ENCODE measurements at regions not wholly inside any gene's neighbourhood (a gene's known extent, or its start where the extent isn't known, plus 50 kb on each side); places are given as distances from the start of the nearest gene placed in this dataset.

- H3K4me1 ChIP-seq (ENCODE audit: insufficient read depth), result peaks cover 5% of the 10 kb centered on the region; the same call in 1 of the 2 replicates
- no peak overlapping the region for H3K27ac Mint-ChIP-seq
- H3K4me3 Mint-ChIP-seq, result no peak overlapping the region
- no peaks in the 10 kb centered on the region for H4K20me1 ChIP-seq (replicated peaks; ENCODE audit: insufficient read depth)
- ATAC-seq (no peak), DNase-seq (ENCODE audit: low spot score) (no peak)
- H3K27me3 Mint-ChIP-seq (ENCODE audit: insufficient read depth, low read depth, poor library complexity), result peaks cover 4% of the 10 kb centered on the region
- no peak overlapping the region for H3K4me2 ChIP-seq
- no peak overlapping the region for H3K4me3 ChIP-seq
- TF ChIP-seq CTCF (conservative IDR thresholded peaks at IDR 0.05; ENCODE audit: low read depth in 2 of 2) (no peak), ZNF331 (CRISPR knock-in tag; IDR thresholded peaks at IDR 0.05; ENCODE audit: low read depth) (no peak), ZNF114 (CRISPR knock-in tag; IDR thresholded peaks at IDR 0.05) (no peak), NANOG (IDR thresholded peaks at IDR 0.05; ENCODE audit: borderline replicate concordance) (no peak), POLR2AphosphoS5 (IDR thresholded peaks at IDR 0.05; ENCODE audit: low read depth) (no peak), CREB1 (CRISPR knock-in tag; IDR thresholded peaks at IDR 0.05; ENCODE audit: low read depth) (no peak)
- peaks cover 5% of the 10 kb centered on the region; the same call in 2 of the 3 replicates for H3K4me1 Mint-ChIP-seq
- H3K27ac ChIP-seq (ENCODE audit: low read depth), result no peak overlapping the region
- H3K36me3 ChIP-seq (ENCODE audit: insufficient read depth), result no peaks in the 10 kb centered on the region
- no peak overlapping the region for H2AFZ ChIP-seq
- H3K27me3 ChIP-seq (ENCODE audit: insufficient read depth), result no peaks in the 10 kb centered on the region
- 0 out of 3 replicates have a peak, but pooled peaks cover 4% of the 10 kb centered on the region for H3K9me3 Mint-ChIP-seq
- no peaks in the 10 kb centered on the region for H3K36me3 Mint-ChIP-seq (ENCODE audit: low read depth)
- no peaks in the 10 kb centered on the region for H3F3A ChIP-seq (replicated peaks; ENCODE audit: low read depth)
- H3K79me2 ChIP-seq (replicated peaks; ENCODE audit: insufficient read depth), result no peaks in the 10 kb centered on the region
- no peaks in the 10 kb centered on the region for H3K9me2 ChIP-seq (ENCODE audit: insufficient read depth)
These were observed 81.2 kb upstream of the WNT4 start for GRCh38 chr1:22224091-22224490.

- DNase-seq (ENCODE audit: low spot score) (no peak), ATAC-seq (no peak)
- Histone ChIP-seq H3K4me3 (no peak overlapping the region), H3K27ac (ENCODE audit: low read depth) (no peak overlapping the region), H3K9me2 (ENCODE audit: insufficient read depth) (no peaks in the 10 kb centered on the region), H3K4me1 (ENCODE audit: insufficient read depth) (peaks cover 9% of the 10 kb centered on the region; the same call in 1 of the 2 replicates), H3F3A (replicated peaks; ENCODE audit: low read depth) (no peaks in the 10 kb centered on the region), H2AFZ (no peak overlapping the region), H3K36me3 (ENCODE audit: insufficient read depth) (no peaks in the 10 kb centered on the region), H3K27me3 (ENCODE audit: insufficient read depth) (no peaks in the 10 kb centered on the region), H3K4me2 (no peak overlapping the region), H3K79me2 (replicated peaks; ENCODE audit: insufficient read depth) (no peaks in the 10 kb centered on the region), H4K20me1 (replicated peaks; ENCODE audit: insufficient read depth) (no peaks in the 10 kb centered on the region)
- Mint-ChIP-seq H3K27ac (no peak overlapping the region), H3K9me3 (0 out of 3 replicates have a peak, but pooled peaks cover 4% of the 10 kb centered on the region), H3K4me1 (peaks cover 10% of the 10 kb centered on the region), H3K27me3 (ENCODE audit: insufficient read depth, low read depth, poor library complexity) (peaks cover 4% of the 10 kb centered on the region), H3K4me3 (no peak overlapping the region), H3K36me3 (ENCODE audit: low read depth) (no peaks in the 10 kb centered on the region)
- TF ChIP-seq ZNF114 (CRISPR knock-in tag; IDR thresholded peaks at IDR 0.05) (no peak), EZH2phosphoT487 (IDR thresholded peaks at IDR 0.05; ENCODE audit: unreplicated experiment) (no peak), ZNF331 (CRISPR knock-in tag; IDR thresholded peaks at IDR 0.05; ENCODE audit: low read depth) (no peak), CREB1 (CRISPR knock-in tag; IDR thresholded peaks at IDR 0.05; ENCODE audit: low read depth) (no peak), ZNF462 (CRISPR knock-in tag; IDR thresholded peaks at IDR 0.05) (no peak), REST (IDR thresholded peaks at IDR 0.05; ENCODE audit: unreplicated experiment) (no peak), STAT1 (IDR thresholded peaks at IDR 0.05; ENCODE audit: unreplicated experiment) (no peak), JUNB (IDR thresholded peaks at IDR 0.05; ENCODE audit: unreplicated experiment) (no peak)
These were observed 81.7 kb upstream of the WNT4 start for GRCh38 chr1:22224631-22225030.
